Uterus (tissue), 3 donors: ENCODE measurements at regions not wholly inside any gene's neighbourhood (a gene's known extent, or its start where the extent isn't known, plus 50 kb on each side); places are given as distances from the start of the nearest gene placed in this dataset.
"Not testable (repeated sequence)": the region's sequence is repeated elsewhere in the genome, so short reads cannot be mapped to it uniquely, and the experiment has no call there.

Source experiments
- DNase-seq, 2 donors: peaks; one replicate each; pipeline ENCODE4 v3.0.0-alpha.2; 2019 to 2020
- H3K27ac ChIP-seq, 2 donors: fragments of 200-600 bp; sonication (generic); 1 replicate in 1 of 2; 2 replicates in 1 of 2; pipeline ENCODE4 v1.5.1; 2016 to 2018
- H3K27me3 ChIP-seq, 2 donors: fragments of 200-600 bp; sonication (generic); one replicate each; pipeline ENCODE4 v1.5.1; 2018 to 2019; ENCODE audit warnings: control low read depth in 1 of 2
- H3K36me3 ChIP-seq, 2 donors: fragments of 200-600 bp; sonication (generic); one replicate each; pipeline ENCODE4 v1.5.1; 2019; ENCODE audit warnings: control low read depth in 1 of 2
- H3K4me1 ChIP-seq, 2 donors: fragments of 200-600 bp; sonication (generic); one replicate each; pipeline ENCODE4 v1.5.1; 2018 to 2019; ENCODE audit warnings: control low read depth in 1 of 2
- H3K4me3 ChIP-seq, 2 donors: fragments of 200-600 bp; sonication (generic); 1 replicate in 1 of 2; 2 replicates in 1 of 2; pipeline ENCODE4 v1.5.1; 2018 to 2019; ENCODE audit warnings: mild to moderate bottlenecking in 1 of 2
- H3K9me3 ChIP-seq, 2 donors: fragments of 200-600 bp; sonication (generic); one replicate each; pipeline ENCODE4 v1.5.1; 2019; ENCODE audit warnings: control low read depth in 1 of 2
- CTCF ChIP-seq, 4 experiments: fragments of 200-600 bp in 2 of 4; fragments of 450-650 bp in 2 of 4; sonication (generic) in 2 of 4; IDR thresholded peaks; one replicate each; pipeline ENCODE4 v1.5.1; 2016 to 2019; ENCODE audit warnings: antibody characterized with exemption in 4 of 4, mild to moderate bottlenecking in 2 of 4, moderate library complexity in 1 of 4
- POLR2A ChIP-seq, 2 donors: fragments of 450-650 bp; IDR thresholded peaks; one replicate each; pipeline ENCODE4 v1.6.1; 2016; ENCODE audit warnings: antibody characterized with exemption in 2 of 2, mild to moderate bottlenecking in 1 of 2, moderate library complexity in 1 of 2
- intact Hi-C: fragments of 100-400 bp; cut with DNase I; formaldehyde crosslinking; loops from one replicate; pipeline ENCODE4 v1.15.1; 2023; ENCODE audit warnings: low total_unique reads
- donor health status: DM: yes; HTN: yes; CAD: no.

GRCh38 chr3:132136334-132136716 is 101.5 kb upstream of the CPNE4 start:
- DNase-seq: no peak
- no peaks in the 10 kb centered on the region for H3K4me1 ChIP-seq
- H3K36me3 ChIP-seq: no peaks in the 10 kb centered on the region
- H3K27me3 ChIP-seq: no peaks in the 10 kb centered on the region
- no peak overlapping the region for H3K27ac ChIP-seq
- intact Hi-C loops: no loop called here
- no peaks in the 10 kb centered on the region for H3K9me3 ChIP-seq
- no peak for TF ChIP-seq CTCF (IDR thresholded peaks at IDR 0.05)
- no peak for TF ChIP-seq POLR2A (IDR thresholded peaks at IDR 0.05)
- no peak overlapping the region for H3K4me3 ChIP-seq

DNA sequence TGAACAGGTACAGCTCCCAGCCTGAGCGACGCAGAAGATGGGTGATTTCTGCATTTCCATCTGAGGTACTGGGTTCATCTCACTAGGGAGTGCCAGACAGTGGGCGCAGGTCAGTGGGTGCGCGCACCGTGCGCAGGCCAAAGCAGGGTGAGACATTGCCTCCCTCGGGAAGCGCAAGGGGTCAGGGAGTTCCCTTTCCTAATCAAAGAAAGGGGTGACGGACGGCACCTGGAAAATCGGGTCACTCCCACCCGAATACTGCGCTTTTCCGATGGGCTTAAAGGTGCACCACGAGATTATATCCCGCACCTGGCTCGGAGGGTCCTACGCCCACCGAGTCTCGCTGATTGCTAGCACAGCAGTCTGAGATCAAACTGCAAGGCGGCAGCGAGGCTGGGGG is 102.1 kb upstream of the CPNE4 start:
- H3K36me3 ChIP-seq, H3K27ac ChIP-seq, H3K27me3 ChIP-seq, H3K9me3 ChIP-seq, intact Hi-C loops, H3K4me1 ChIP-seq, DNase-seq, H3K4me3 ChIP-seq: not testable (repeated sequence)

GRCh38 chr3:132145833-132146232 is 111.0 kb upstream of the CPNE4 start:
- no peaks in the 10 kb centered on the region for H3K9me3 ChIP-seq
- intact Hi-C loops: no loop called here
- no peaks in the 10 kb centered on the region for H3K4me1 ChIP-seq
- DNase-seq: no peak
- H3K27me3 ChIP-seq: no peaks in the 10 kb centered on the region
- no peaks in the 10 kb centered on the region for H3K36me3 ChIP-seq
- H3K4me3 ChIP-seq: no peak overlapping the region
- no peak for TF ChIP-seq CTCF (IDR thresholded peaks at IDR 0.05)
- TF ChIP-seq POLR2A (IDR thresholded peaks at IDR 0.05): no peak
- H3K27ac ChIP-seq: no peak overlapping the region

- TF ChIP-seq POLR2A (IDR thresholded peaks at IDR 0.05) (no peak), CTCF (IDR thresholded peaks at IDR 0.05) (peak in 1 of 4 experiments; percentile 3)
- no peak for DNase-seq
- H3K27ac ChIP-seq: no peak overlapping the region
- intact Hi-C loops: no loop called here
- H3K36me3 ChIP-seq: no peaks in the 10 kb centered on the region
- no peaks in the 10 kb centered on the region for H3K27me3 ChIP-seq
- H3K4me1 ChIP-seq: no peaks in the 10 kb centered on the region
- no peaks in the 10 kb centered on the region for H3K9me3 ChIP-seq
- H3K4me3 ChIP-seq: no peak overlapping the region
Measured at GRCh38 chr3:132154619-132155018, 119.8 kb upstream of the CPNE4 start.

- no peak overlapping the region for H3K4me3 ChIP-seq
- no peaks in the 10 kb centered on the region for H3K9me3 ChIP-seq
- no peaks in the 10 kb centered on the region for H3K27me3 ChIP-seq
- H3K4me1 ChIP-seq: no peaks in the 10 kb centered on the region
- no peaks in the 10 kb centered on the region for H3K36me3 ChIP-seq
- DNase-seq: no peak
- intact Hi-C loops: no loop called here
- no peak overlapping the region for H3K27ac ChIP-seq
- TF ChIP-seq POLR2A (IDR thresholded peaks at IDR 0.05) (no peak), CTCF (IDR thresholded peaks at IDR 0.05) (no peak)
Measured at GRCh38 chr3:132159145-132159544, 124.3 kb upstream of the CPNE4 start.

DNA sequence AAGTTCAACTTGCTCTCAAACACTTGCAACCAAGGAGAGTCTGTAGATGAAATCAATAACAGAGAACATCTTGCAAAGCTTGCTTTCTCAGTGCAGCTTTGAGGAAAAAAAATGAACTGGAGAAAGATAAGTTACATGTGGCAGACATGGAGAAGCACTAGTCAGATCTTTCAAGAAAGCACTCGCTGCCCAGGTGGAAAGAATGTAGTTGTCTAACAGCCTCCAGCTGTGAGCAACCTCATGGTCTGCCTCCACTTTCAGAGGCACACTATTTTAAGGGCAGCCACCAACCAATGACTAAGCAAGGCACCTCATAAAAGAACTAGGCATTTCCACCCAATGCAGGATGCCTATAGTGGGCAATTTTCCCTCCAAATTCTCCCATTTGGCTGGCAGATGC is 125.4 kb upstream of the CPNE4 start:
- no peak overlapping the region for H3K27ac ChIP-seq
- intact Hi-C loops: no loop called here
- H3K9me3 ChIP-seq: no peaks in the 10 kb centered on the region
- no peaks in the 10 kb centered on the region for H3K27me3 ChIP-seq
- no peaks in the 10 kb centered on the region for H3K36me3 ChIP-seq
- TF ChIP-seq CTCF (IDR thresholded peaks at IDR 0.05): no peak
- TF ChIP-seq POLR2A (IDR thresholded peaks at IDR 0.05): no peak
- no peak overlapping the region for H3K4me3 ChIP-seq
- H3K4me1 ChIP-seq: no peaks in the 10 kb centered on the region
- DNase-seq: no peak
